Vagina (tissue), 2 donors: ENCODE measurements at regions not wholly inside any gene's neighbourhood (a gene's known extent, or its start where the extent isn't known, plus 50 kb on each side); places are given as distances from the start of the nearest gene placed in this dataset.

Source experiments
- POLR2AphosphoS5 ChIP-seq, 2 donors: sonication (generic); formaldehyde crosslinking; IDR thresholded peaks; one replicate each; pipeline ENCODE4 v1.9.0; 2017; ENCODE audit warnings: antibody characterized with exemption in 2 of 2, mild to moderate bottlenecking in 2 of 2, low read depth in 1 of 2; ENCODE audit not compliant: insufficient read depth in 1 of 2
- TF ChIP-seq, protein P1 (sequence below), 3 experiments: fragments of 450-650 bp in 2 of 3; fragments of 200-600 bp in 1 of 3; sonication (generic) in 1 of 3; IDR thresholded peaks; one replicate each; pipeline ENCODE4 v1.5.1; 2017 to 2019; ENCODE audit warnings: antibody characterized with exemption in 3 of 3, mild to moderate bottlenecking in 2 of 3, moderate library complexity in 2 of 3

DNA sequence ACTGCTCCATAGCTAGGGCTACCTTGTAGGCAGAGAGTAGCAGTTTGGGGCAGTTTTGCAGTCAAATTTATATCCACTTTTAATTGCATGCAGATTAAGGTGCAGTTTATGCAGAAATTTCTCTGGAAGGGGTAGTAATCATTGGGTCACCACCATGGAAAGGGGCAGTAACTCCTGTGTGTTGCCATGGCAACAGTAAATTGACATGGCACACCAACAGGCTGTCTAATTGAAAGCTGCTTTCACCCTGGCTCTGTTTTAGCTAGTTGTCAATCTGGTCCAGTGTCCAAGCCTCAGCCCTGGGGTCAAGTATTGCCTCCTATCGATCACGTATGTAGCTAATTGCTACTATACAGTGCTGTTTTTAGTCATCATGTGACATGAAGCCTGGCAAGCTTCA lies 786.1 kb upstream of the CNTN5 start:
- TF ChIP-seq, protein P1, sequence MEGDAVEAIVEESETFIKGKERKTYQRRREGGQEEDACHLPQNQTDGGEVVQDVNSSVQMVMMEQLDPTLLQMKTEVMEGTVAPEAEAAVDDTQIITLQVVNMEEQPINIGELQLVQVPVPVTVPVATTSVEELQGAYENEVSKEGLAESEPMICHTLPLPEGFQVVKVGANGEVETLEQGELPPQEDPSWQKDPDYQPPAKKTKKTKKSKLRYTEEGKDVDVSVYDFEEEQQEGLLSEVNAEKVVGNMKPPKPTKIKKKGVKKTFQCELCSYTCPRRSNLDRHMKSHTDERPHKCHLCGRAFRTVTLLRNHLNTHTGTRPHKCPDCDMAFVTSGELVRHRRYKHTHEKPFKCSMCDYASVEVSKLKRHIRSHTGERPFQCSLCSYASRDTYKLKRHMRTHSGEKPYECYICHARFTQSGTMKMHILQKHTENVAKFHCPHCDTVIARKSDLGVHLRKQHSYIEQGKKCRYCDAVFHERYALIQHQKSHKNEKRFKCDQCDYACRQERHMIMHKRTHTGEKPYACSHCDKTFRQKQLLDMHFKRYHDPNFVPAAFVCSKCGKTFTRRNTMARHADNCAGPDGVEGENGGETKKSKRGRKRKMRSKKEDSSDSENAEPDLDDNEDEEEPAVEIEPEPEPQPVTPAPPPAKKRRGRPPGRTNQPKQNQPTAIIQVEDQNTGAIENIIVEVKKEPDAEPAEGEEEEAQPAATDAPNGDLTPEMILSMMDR (IDR thresholded peaks at IDR 0.05): no peak
- TF ChIP-seq POLR2AphosphoS5 (IDR thresholded peaks at IDR 0.05; ENCODE audit: insufficient read depth in 1 of 2, low read depth in 1 of 2): no peak
